ENCODE measurements at regions not wholly inside any gene's neighbourhood (a gene's known extent, or its start where the extent isn't known, plus 50 kb on each side); places are given as distances from the start of the nearest gene placed in this dataset.

DNA sequence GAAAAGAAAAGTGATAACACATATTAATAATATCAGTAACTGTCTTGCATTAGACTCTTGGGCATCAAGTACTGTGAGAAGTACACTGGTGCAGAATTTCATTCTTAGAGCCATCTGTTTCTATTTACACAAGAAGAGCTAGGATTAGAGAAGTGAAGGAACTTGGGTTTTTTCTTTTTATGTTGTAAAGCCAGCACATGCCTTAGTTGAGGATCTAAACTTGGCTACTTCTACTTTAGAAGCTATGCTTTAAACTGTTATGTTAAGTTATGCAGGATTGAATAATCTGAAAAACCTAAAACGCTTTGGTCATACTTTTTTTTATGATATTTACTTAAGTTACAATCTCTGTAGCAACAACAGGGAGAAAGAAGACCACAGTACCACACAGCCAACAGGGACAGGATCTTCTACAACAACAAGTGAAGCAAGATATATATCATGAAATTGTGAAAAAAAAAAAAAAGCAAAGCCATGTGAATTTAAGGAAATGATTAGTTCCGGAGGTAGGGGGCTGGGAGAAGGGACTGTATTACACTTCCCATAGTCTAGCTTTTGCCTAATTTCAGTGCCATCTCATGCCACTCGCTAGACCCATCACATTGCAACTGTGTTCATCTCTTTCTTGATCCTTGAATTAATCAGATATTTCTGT lies 305.1 kb upstream of the GOT2 start:
- TF ChIP-seq CTCF (IDR thresholded peaks at IDR 0.05; ENCODE audit: poor library complexity) (no peak), EZH2 (IDR thresholded peaks at IDR 0.05; ENCODE audit: borderline replicate concordance) (no peak)

All from hepatocyte (in vitro differentiated cells).